Activated naive CD8-positive, alpha-beta T cell treated with anti-CD3 and anti-CD28 coated beads, Interleukin-2, amount 10 ng/mL, durations not matched to agents 7 days and 5 days (primary cell): ENCODE measurements at regions not wholly inside any gene's neighbourhood (a gene's known extent, or its start where the extent isn't known, plus 50 kb on each side); places are given as distances from the start of the nearest gene placed in this dataset.

Source experiments
- ATAC-seq: fragments of 150-1000 bp; cut with Tn5 transposase; one replicate; pipeline ENCODE4 v1.10.0; 2021; ENCODE audit warnings: low read depth, moderate library complexity
- POLR2A ChIA-PET: fragments of 350-600 bp; sonication (Branson Sonifier 250); formaldehyde crosslinking; loops from one replicate; lab custom pipeline; 2021; ENCODE audit warnings: antibody characterized with exemption; lab: Charles Lee
- DNase-seq: peaks from one replicate; pipeline ENCODE4 v3.0.0; 2021
- H3K27ac Mint-ChIP-seq: one replicate; pipeline ENCODE4 v1.8.0; 2022; ENCODE audit warnings: mild to moderate bottlenecking, mixed read lengths
- H3K27me3 Mint-ChIP-seq: one replicate; pipeline ENCODE4 v1.8.0; 2022; ENCODE audit warnings: mild to moderate bottlenecking, moderate library complexity, mixed read lengths
- H3K36me3 Mint-ChIP-seq: one replicate; pipeline ENCODE4 v1.8.0; 2021; ENCODE audit warnings: mild to moderate bottlenecking, mixed read lengths
- H3K4me1 Mint-ChIP-seq: one replicate; pipeline ENCODE4 v1.8.0; 2021; ENCODE audit warnings: mixed read lengths
- H3K4me3 Mint-ChIP-seq: one replicate; pipeline ENCODE4 v1.8.0; 2022; ENCODE audit warnings: mild to moderate bottlenecking, moderate library complexity, mixed read lengths
- H3K9me3 Mint-ChIP-seq: one replicate; pipeline ENCODE4 v1.8.0; 2021; ENCODE audit warnings: mixed read lengths

GRCh38 chr11:72494109-72494429 is 59.7 kb upstream of the CLPB start:
- Mint-ChIP-seq H3K4me1 (peaks cover 11% of the 10 kb centered on the region), H3K4me3 (no peak overlapping the region), H3K27me3 (peaks cover 11% of the 10 kb centered on the region), H3K36me3 (no peaks in the 10 kb centered on the region), H3K27ac (no peak overlapping the region), H3K9me3 (peaks cover 1% of the 10 kb centered on the region)
- DNase-seq (no peak), ATAC-seq (no peak)
- POLR2A ChIA-PET: no interaction called here

DNA sequence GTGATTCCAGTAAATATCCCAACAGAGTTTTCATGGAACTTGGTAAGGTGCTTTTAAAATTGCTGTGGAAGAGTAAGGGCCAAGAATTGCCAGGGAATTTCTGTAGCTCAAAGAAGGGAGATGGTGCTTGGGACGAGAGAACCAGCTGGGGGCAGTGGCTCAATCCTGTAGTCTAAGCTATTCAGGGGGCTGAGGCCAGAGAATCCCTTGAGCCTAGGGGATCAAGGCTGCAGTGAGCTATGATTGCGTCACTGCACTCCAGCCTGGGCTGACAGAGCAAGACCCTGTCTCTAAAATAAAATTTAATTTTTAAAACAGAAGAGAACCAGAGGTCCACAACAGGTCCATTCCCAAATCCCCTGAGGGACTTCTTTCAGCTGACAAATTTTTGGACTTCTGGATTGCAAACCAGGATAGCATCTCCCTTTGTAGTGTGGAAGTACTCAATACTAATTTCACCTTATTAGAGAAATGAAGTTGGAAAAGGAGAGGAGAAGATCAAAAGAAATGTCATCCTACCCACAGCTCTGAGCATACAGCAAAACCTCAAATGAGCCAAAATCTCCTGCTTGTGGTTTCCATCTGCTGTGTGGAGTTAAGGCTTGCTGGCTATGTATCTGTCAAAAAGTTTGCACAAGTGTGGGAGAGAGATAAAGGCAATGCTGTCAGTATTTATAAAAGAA is 59.2 kb upstream of the CLPB start:
- H3K4me3 Mint-ChIP-seq: no peak overlapping the region
- no peaks in the 10 kb centered on the region for H3K36me3 Mint-ChIP-seq
- H3K4me1 Mint-ChIP-seq: peaks cover 11% of the 10 kb centered on the region
- H3K27me3 Mint-ChIP-seq: peaks cover 11% of the 10 kb centered on the region
- ATAC-seq: no peak
- H3K27ac Mint-ChIP-seq: no peak overlapping the region
- POLR2A ChIA-PET: no interaction called here
- no peaks in the 10 kb centered on the region for H3K9me3 Mint-ChIP-seq
- no peak for DNase-seq

- H3K27ac Mint-ChIP-seq: no peak overlapping the region
- ATAC-seq: no peak
- POLR2A ChIA-PET: no interaction called here
- peaks cover 11% of the 10 kb centered on the region for H3K4me1 Mint-ChIP-seq
- DNase-seq: no peak
- H3K27me3 Mint-ChIP-seq: peaks cover 19% of the 10 kb centered on the region
- H3K4me3 Mint-ChIP-seq: no peak overlapping the region
- H3K36me3 Mint-ChIP-seq: no peaks in the 10 kb centered on the region
- no peaks in the 10 kb centered on the region for H3K9me3 Mint-ChIP-seq
Observed at GRCh38 chr11:72491001-72491400, 56.7 kb upstream of the CLPB start.
